Ascending aorta (tissue), 2 donors: ENCODE measurements at regions not wholly inside any gene's neighbourhood (a gene's known extent, or its start where the extent isn't known, plus 50 kb on each side); places are given as distances from the start of the nearest gene placed in this dataset.
A peak's percentile ranks its signal among the peaks of the same experiment; 100 is the strongest.

Experiments
- DNase-seq, 2 donors: peaks; one replicate each; pipeline ENCODE4 v3.0.0-alpha.2; 2019; ENCODE audit warnings: low spot score in 2 of 2
- H3K27ac ChIP-seq, 2 donors: fragments of 200-600 bp; sonication (generic); one replicate each; pipeline ENCODE4 v1.5.1; 2016 to 2017; ENCODE audit warnings: mild to moderate bottlenecking in 1 of 2
- H3K27me3 ChIP-seq: fragments of 200-600 bp; sonication (generic); one replicate; pipeline ENCODE4 v1.5.1; 2017
- H3K36me3 ChIP-seq, 2 donors: fragments of 200-600 bp; sonication (generic); one replicate each; pipeline ENCODE4 v1.5.1; 2016
- H3K4me1 ChIP-seq, 2 donors: fragments of 200-600 bp; sonication (generic); one replicate each; pipeline ENCODE4 v1.5.1; 2016 to 2017; ENCODE audit warnings: mild to moderate bottlenecking in 1 of 2
- H3K4me3 ChIP-seq, 2 donors: fragments of 200-600 bp; sonication (generic); one replicate each; pipeline ENCODE4 v1.5.1; 2016 to 2017; ENCODE audit warnings: mild to moderate bottlenecking in 1 of 2
- H3K9me3 ChIP-seq, 2 donors: fragments of 200-600 bp; sonication (generic); one replicate each; pipeline ENCODE4 v1.5.1; 2016
- intact Hi-C: fragments of 100-400 bp; cut with DNase I; formaldehyde crosslinking; loops from one replicate; pipeline ENCODE4 v1.15.1; 2023
- TF ChIP-seq, protein P1 (sequence below), 3 experiments: fragments of 200-600 bp in 2 of 3; fragments of 450-650 bp in 1 of 3; sonication (generic) in 2 of 3; IDR thresholded peaks; one replicate each; pipeline ENCODE4 v1.5.1; 2016 to 2019; ENCODE audit warnings: antibody characterized with exemption in 3 of 3, mild to moderate bottlenecking in 1 of 3, moderate library complexity in 1 of 3

DNA sequence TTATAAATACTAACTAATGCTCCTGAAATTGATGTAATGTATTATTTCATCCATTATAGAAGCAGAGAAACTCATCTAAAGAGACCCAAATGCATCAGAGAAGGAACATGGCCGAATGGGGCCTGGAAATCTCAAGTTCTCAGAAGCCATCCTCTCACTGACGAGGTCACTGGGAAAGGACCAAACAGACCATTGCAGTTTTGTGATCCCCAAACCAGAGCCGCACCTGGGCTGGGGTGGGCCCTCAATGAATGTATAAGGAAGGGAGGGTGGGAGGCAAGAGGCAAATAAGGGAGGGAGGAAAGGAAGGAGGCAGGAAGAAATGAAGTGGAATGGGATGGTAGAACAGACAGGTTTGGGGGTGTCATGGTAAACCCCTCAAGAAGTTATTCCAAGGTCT, 245.3 kb upstream of the ID2 start:
- no peaks in the 10 kb centered on the region for H3K36me3 ChIP-seq
- TF ChIP-seq, protein P1, sequence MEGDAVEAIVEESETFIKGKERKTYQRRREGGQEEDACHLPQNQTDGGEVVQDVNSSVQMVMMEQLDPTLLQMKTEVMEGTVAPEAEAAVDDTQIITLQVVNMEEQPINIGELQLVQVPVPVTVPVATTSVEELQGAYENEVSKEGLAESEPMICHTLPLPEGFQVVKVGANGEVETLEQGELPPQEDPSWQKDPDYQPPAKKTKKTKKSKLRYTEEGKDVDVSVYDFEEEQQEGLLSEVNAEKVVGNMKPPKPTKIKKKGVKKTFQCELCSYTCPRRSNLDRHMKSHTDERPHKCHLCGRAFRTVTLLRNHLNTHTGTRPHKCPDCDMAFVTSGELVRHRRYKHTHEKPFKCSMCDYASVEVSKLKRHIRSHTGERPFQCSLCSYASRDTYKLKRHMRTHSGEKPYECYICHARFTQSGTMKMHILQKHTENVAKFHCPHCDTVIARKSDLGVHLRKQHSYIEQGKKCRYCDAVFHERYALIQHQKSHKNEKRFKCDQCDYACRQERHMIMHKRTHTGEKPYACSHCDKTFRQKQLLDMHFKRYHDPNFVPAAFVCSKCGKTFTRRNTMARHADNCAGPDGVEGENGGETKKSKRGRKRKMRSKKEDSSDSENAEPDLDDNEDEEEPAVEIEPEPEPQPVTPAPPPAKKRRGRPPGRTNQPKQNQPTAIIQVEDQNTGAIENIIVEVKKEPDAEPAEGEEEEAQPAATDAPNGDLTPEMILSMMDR (IDR thresholded peaks at IDR 0.05): no peak

DNA sequence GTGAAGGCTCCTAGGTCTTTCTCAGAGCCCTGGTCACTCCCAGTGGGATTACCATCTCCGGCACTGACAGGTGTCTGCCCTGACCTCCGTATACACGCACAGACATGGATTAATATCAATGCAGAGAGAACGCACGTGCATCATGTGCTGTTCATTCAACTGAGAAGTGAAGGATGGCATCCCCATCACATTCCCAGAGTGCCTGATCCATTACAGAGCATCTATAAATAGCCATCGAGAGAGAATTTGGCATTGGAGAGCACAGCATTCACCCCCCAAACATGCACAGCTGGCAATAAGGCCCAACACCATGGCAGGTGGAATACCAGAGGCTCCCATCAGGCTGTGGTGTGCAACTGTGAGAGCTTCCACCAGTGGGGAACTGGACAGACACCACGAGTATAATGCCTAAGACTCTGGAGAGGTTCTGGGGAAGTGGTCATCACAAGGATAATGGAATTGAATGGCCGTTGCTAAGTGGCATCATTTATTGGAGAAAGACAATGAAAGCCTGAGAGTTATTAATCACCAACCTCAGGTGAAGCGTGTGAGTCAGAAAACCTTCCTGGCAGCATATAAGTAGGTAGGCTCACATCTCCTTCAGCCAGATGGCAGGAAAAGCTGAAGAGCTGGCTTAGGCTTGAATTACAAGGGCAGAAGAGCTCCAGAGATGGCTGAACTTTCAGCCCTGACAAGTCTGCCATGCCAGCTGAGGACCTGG, 244.5 kb upstream of the ID2 start:
- Histone ChIP-seq H3K27me3 (no peaks in the 10 kb centered on the region), H3K4me3 (no peak overlapping the region), H3K27ac (no peak overlapping the region), H3K9me3 (no peaks in the 10 kb centered on the region), H3K36me3 (no peaks in the 10 kb centered on the region), H3K4me1 (no peaks in the 10 kb centered on the region)
- TF ChIP-seq, protein P1 (IDR thresholded peaks at IDR 0.05): no peak
- DNase-seq: peak in 1 of 2 donors; percentile 41
- intact Hi-C loops: no loop called here

More for the DNA sequence above, 245.3 kb upstream of the ID2 start:
- peak in 1 of 2 donors; percentile 13 for DNase-seq
- no peaks in the 10 kb centered on the region for H3K4me1 ChIP-seq
- H3K9me3 ChIP-seq: no peaks in the 10 kb centered on the region
- intact Hi-C loops: no loop called here
- no peak overlapping the region for H3K4me3 ChIP-seq
- no peaks in the 10 kb centered on the region for H3K27me3 ChIP-seq
- no peak overlapping the region for H3K27ac ChIP-seq

DNA sequence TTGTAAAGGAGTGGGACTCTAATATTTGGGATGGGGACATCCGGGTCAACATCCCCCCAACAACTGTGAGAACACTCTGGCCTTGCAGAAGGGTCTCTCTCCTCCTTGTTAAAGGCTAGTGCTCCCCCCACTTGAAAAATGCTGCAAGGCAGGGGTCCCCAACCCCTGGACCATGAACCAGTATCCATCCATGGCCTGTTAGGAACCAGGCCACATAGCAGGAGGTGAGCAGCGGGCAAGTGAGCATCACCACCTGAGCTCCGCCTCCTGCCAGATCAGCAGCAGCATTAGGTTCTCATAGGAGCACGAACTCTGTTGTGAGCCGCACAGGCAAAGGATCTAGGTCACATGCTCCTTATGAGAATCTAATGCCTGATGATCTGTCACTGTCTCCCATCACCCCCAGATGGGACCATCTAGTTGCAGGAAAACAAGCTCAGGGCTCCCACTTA, 243.9 kb upstream of the ID2 start:
- Histone ChIP-seq H3K4me1 (no peaks in the 10 kb centered on the region), H3K4me3 (no peak overlapping the region), H3K9me3 (no peaks in the 10 kb centered on the region), H3K36me3 (no peaks in the 10 kb centered on the region), H3K27ac (no peak overlapping the region), H3K27me3 (no peaks in the 10 kb centered on the region)
- TF ChIP-seq, protein P1 (IDR thresholded peaks at IDR 0.05): no peak
- intact Hi-C loops: no loop called here
- peak in 1 of 2 donors; percentile 52 for DNase-seq

DNA sequence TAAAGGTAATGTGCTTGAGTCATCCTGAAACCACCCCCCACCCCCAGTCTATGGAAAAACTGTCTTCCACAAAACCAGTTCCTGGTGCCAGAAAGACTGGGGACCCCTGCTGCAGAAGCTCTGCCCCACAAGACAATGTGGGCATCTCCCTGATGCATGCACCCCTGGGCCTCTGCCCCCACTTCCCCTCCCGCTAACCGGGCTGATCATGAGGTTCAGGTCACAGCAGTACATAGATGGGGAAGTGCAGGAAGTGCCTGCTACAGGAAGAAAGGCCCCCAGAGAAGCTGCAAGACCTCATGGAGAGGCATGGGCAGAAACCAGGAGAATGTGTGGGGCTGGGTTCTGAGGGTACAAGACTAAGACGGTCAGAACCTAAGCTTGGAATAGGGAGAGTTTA, 243.4 kb upstream of the ID2 start:
- H3K36me3 ChIP-seq: no peaks in the 10 kb centered on the region
- H3K9me3 ChIP-seq: no peaks in the 10 kb centered on the region
- H3K27me3 ChIP-seq: no peaks in the 10 kb centered on the region
- TF ChIP-seq, protein P1 (IDR thresholded peaks at IDR 0.05): no peak
- no peak overlapping the region for H3K4me3 ChIP-seq
- DNase-seq: peak in 1 of 2 donors; percentile 61
- intact Hi-C loops: no loop called here
- no peaks in the 10 kb centered on the region for H3K4me1 ChIP-seq
- H3K27ac ChIP-seq: no peak overlapping the region

DNA sequence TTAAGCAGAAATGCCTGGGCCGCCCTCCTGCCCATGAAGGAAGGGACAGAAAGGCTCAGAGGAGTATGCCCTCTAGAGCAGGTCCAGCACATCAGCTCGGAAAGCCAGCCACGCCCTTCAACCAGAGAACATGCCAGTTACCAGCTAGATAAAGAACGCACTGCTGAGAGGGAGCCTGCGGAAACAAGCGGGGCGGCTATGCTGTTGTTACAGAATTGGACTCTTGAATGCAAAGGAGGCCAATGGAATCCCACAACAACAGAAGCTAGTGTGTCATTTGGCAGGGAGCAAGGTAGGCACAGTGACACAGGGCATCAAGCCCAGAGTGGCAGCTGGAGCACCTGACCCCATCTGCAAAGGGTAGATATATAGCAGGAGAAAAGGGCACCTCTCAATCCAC, 242.9 kb upstream of the ID2 start:
- Histone ChIP-seq H3K9me3 (no peaks in the 10 kb centered on the region), H3K4me3 (no peak overlapping the region), H3K36me3 (no peaks in the 10 kb centered on the region), H3K27me3 (no peaks in the 10 kb centered on the region), H3K4me1 (no peaks in the 10 kb centered on the region), H3K27ac (no peak overlapping the region)
- intact Hi-C loops: no loop called here
- TF ChIP-seq, protein P1 (IDR thresholded peaks at IDR 0.05): no peak
- DNase-seq: peak in 1 of 2 donors; percentile 60
